GM12878 (cell line): ENCODE measurements at regions not wholly inside any gene's neighbourhood (a gene's known extent, or its start where the extent isn't known, plus 50 kb on each side); places are given as distances from the start of the nearest gene placed in this dataset.

Source experiments
- CHD2 ChIP-seq: IDR thresholded peaks from 2 replicates; pipeline ENCODE4 v1.6.1; 2011; ENCODE audit warnings: low read depth, low read length, improper control_type of control experiment, borderline replicate concordance
- EP300 ChIP-seq, 2 experiments: fragments of 150-350 bp in 1 of 2; IDR thresholded peaks; 2 replicates each; pipeline ENCODE4 v1.6.1; 2011 to 2012; ENCODE audit warnings: low read depth in 2 of 2, low read length in 2 of 2, borderline replicate concordance in 1 of 2, improper control_type of control experiment in 1 of 2, inconsistent platforms in 1 of 2; ENCODE audit not compliant: control insufficient read depth in 1 of 2
- FOXK2 ChIP-seq: fragments of 450-650 bp; IDR thresholded peaks from 2 replicates; pipeline ENCODE4 v1.6.1; 2017; ENCODE audit warnings: mild to moderate bottlenecking, moderate library complexity
- IKZF1 ChIP-seq: fragments of 450-650 bp; conservative IDR thresholded peaks from 2 replicates; pipeline ENCODE4 v1.6.1; 2017; ENCODE audit warnings: antibody characterized with exemption, mild to moderate bottlenecking
- KDM1A ChIP-seq: fragments of 200-600 bp; sonication (generic); IDR thresholded peaks from 2 replicates; pipeline ENCODE4 v1.6.1; 2016; ENCODE audit warnings: borderline replicate concordance
- KLF5 ChIP-seq: fragments of 450-650 bp; IDR thresholded peaks from 2 replicates; pipeline ENCODE4 v1.6.1; 2014; ENCODE audit warnings: mild to moderate bottlenecking; ENCODE audit not compliant: partially characterized antibody
- NBN ChIP-seq: fragments of 450-650 bp; IDR thresholded peaks from 2 replicates; pipeline ENCODE4 v1.6.1; 2016
- NFYA ChIP-seq: IDR thresholded peaks from 2 replicates; pipeline ENCODE4 v1.6.1; 2011; ENCODE audit warnings: low read depth, mild to moderate bottlenecking, low read length, improper control_type of control experiment, borderline replicate concordance
- NRF1 ChIP-seq: conservative IDR thresholded peaks from 2 replicates; pipeline ENCODE4 v1.6.1; 2011; ENCODE audit warnings: mild to moderate bottlenecking, low read depth, low read length, improper control_type of control experiment
- PKNOX1 ChIP-seq: fragments of 450-650 bp; IDR thresholded peaks from 2 replicates; pipeline ENCODE4 v1.6.1; 2016; ENCODE audit warnings: mild to moderate bottlenecking
- POLR2AphosphoS5 ChIP-seq: IDR thresholded peaks from 2 replicates; pipeline ENCODE4 v1.6.1; 2011; ENCODE audit warnings: mild to moderate bottlenecking, low read length, inconsistent platforms
- PRDM15 ChIP-seq: fragments of 450-650 bp; formaldehyde crosslinking; IDR thresholded peaks from 2 replicates; pipeline ENCODE4 v1.4.0; 2020; ENCODE audit warnings: mild to moderate bottlenecking, moderate library complexity
- RELB ChIP-seq: fragments of 450-650 bp; IDR thresholded peaks from 2 replicates; pipeline ENCODE4 v1.6.1; 2017; ENCODE audit warnings: low read depth, mild to moderate bottlenecking, moderate library complexity
- RFX5 ChIP-seq: IDR thresholded peaks from 2 replicates; pipeline ENCODE4 v1.6.1; 2011; ENCODE audit warnings: low read depth, low read length, improper control_type of control experiment
- SMAD1 ChIP-seq: fragments of 450-650 bp; IDR thresholded peaks from 2 replicates; pipeline ENCODE4 v1.6.1; 2018; ENCODE audit warnings: mild to moderate bottlenecking, low read depth; ENCODE audit not compliant: partially characterized antibody
- SREBF2 ChIP-seq: IDR thresholded peaks from 2 replicates; pipeline ENCODE4 v1.6.1; 2012; ENCODE audit warnings: mild to moderate bottlenecking, low read length
- SUPT20H ChIP-seq: IDR thresholded peaks from 2 replicates; pipeline ENCODE4 v1.6.1; 2011; ENCODE audit warnings: low read depth, mild to moderate bottlenecking, low read length, moderate library complexity, borderline replicate concordance; ENCODE audit not compliant: control insufficient read depth
- TCF7 ChIP-seq: IDR thresholded peaks from 2 replicates; pipeline ENCODE4 v1.6.1; 2014; ENCODE audit warnings: antibody characterized with exemption, borderline replicate concordance
- ZBED1 ChIP-seq: IDR thresholded peaks from 2 replicates; pipeline ENCODE4 v1.6.1; 2016; ENCODE audit warnings: borderline replicate concordance
- ZNF217 ChIP-seq: fragments of 450-650 bp; IDR thresholded peaks from 2 replicates; pipeline ENCODE4 v1.6.1; 2017; ENCODE audit warnings: antibody characterized with exemption, mild to moderate bottlenecking
- TF ChIP-seq, protein P1 (sequence below): fragments of 450-650 bp; formaldehyde crosslinking; IDR thresholded peaks from 2 replicates; pipeline ENCODE4 v1.4.0; 2022; ENCODE audit warnings: mild to moderate bottlenecking, moderate library complexity

DNA sequence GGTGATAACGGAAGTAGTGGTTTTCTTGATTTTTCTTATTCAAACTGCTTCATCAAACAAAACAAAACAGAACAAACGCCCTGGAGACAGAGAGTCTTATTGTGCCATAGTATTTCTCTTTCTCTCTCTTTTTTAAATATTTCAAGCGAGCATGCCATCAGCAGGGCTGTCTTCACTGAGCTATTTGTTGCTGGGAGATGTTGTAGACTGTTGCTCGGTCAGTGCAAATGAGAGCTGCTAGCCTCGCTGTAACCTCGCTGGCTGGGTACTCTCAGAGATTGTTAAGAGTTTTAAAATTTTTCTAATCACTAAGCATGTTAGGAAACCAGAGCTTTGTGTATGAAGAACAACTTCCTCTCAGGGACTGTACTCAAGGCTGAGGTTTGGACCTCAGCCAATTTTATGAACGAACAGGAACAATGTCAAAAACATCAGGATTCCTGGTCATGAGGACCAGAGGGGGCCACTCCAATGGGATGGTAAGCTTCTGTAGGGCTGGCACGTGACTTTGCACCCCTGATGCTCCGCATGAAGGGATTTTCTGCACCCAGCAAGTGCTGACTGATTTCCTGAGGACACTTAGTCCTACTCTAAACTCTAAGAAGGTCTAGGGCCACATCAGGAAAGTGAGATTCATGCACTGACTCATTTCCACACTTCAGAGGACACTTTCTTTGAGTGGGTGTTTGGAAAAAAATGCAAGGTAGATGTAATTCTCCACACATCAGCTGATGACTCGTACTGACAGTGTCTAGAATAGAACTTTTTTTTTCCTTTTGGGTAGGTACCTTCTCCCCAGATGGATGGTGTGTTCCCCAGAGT lies 59.8 kb upstream of the IL1R1 start (continued):
- TF ChIP-seq RFX5 (no peak), POLR2AphosphoS5 (peak; percentile 54; the same call in 1 of the 2 replicates), RELB (peak; percentile 97), NFYA (no peak), SMAD1 (peak; percentile 97), ZBED1 (peak; percentile 77; the same call in 1 of the 2 replicates), TCF7 (peak; percentile 30; the same call in 1 of the 2 replicates), PKNOX1 (peak; percentile 76), SUPT20H (no peak), PRDM15 (CRISPR knock-in tag) (no peak), ZNF217 (peak; percentile 91), KDM1A (no peak), IKZF1 (peak; percentile 98), SREBF2 (no peak), NBN (peak; percentile 93), NRF1 (no peak), EP300 (IDR thresholded peaks at IDR 0.05; ENCODE audit: borderline replicate concordance in 1 of 2, control insufficient read depth in 1 of 2, low read depth in 2 of 2, low read length in 2 of 2) (peak; percentile 71 to 96), KLF5 (peak; percentile 64), FOXK2 (no peak), CHD2 (0 out of 2 replicates have a peak, but pooled peaks have one; percentile 31)
- TF ChIP-seq, protein P1, sequence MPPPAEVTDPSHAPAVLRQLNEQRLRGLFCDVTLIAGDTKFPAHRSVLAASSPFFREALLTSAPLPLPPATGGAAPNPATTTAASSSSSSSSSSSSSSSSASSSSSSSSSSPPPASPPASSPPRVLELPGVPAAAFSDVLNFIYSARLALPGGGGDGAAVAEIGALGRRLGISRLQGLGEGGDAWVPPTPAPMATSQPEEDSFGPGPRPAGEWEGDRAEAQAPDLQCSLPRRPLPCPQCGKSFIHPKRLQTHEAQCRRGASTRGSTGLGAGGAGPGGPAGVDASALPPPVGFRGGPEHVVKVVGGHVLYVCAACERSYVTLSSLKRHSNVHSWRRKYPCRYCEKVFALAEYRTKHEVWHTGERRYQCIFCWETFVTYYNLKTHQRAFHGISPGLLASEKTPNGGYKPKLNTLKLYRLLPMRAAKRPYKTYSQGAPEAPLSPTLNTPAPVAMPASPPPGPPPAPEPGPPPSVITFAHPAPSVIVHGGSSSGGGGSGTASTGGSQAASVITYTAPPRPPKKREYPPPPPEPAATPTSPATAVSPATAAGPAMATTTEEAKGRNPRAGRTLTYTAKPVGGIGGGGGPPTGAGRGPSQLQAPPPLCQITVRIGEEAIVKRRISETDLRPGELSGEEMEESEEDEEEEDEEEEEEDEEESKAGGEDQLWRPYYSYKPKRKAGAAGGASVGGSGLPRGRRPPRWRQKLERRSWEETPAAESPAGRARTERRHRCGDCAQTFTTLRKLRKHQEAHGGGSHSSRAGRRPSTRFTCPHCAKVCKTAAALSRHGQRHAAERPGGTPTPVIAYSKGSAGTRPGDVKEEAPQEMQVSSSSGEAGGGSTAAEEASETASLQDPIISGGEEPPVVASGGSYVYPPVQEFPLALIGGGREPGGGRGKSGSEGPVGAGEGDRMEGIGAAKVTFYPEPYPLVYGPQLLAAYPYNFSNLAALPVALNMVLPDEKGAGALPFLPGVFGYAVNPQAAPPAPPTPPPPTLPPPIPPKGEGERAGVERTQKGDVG (CRISPR knock-in tag): no peak
